ACC112 (cell line): ENCODE measurements at regions not wholly inside any gene's neighbourhood (a gene's known extent, or its start where the extent isn't known, plus 50 kb on each side); places are given as distances from the start of the nearest gene placed in this dataset.

Source experiments
- H2AFZ ChIP-seq: fragments of 200-600 bp; sonication (generic); one replicate; pipeline ENCODE4 v1.6.0; 2017; ENCODE audit warnings: antibody characterized with exemption, low read length; ENCODE audit not compliant: unreplicated experiment
- H3K27ac ChIP-seq: fragments of 200-600 bp; sonication (generic); 2 replicates; pipeline ENCODE4 v1.5.1; 2014; ENCODE audit warnings: low read depth, mild to moderate bottlenecking, antibody characterized with exemption, low read length, moderate library complexity
- H3K27me3 ChIP-seq: fragments of 200-600 bp; sonication (generic); 2 replicates; pipeline ENCODE4 v1.6.1; 2014; ENCODE audit warnings: mild to moderate bottlenecking, antibody characterized with exemption, low read length, moderate library complexity, mixed read lengths; ENCODE audit not compliant: insufficient read depth
- H3K36me3 ChIP-seq: fragments of 200-600 bp; sonication (generic); 2 replicates; pipeline ENCODE4 v1.6.1; 2016; ENCODE audit warnings: mild to moderate bottlenecking, antibody characterized with exemption, low read length, moderate library complexity, mixed read lengths; ENCODE audit not compliant: insufficient read depth
- H3K4me1 ChIP-seq: fragments of 200-600 bp; sonication (generic); one replicate; pipeline ENCODE4 v1.6.1; 2016; ENCODE audit warnings: low read length, mixed read lengths; ENCODE audit not compliant: insufficient read depth, unreplicated experiment, control insufficient read depth
- H3K4me3 ChIP-seq: fragments of 200-600 bp; sonication (generic); 2 replicates; pipeline ENCODE4 v1.5.1; 2014; ENCODE audit warnings: mild to moderate bottlenecking, low read depth, low read length
- H3K79me2 ChIP-seq: fragments of 200-600 bp; sonication (generic); one replicate; pipeline ENCODE4 v1.6.0; 2016; ENCODE audit warnings: low read length; ENCODE audit not compliant: control insufficient read depth, unreplicated experiment, insufficient read depth

GRCh38 chr3:153311541-153311940, 149.5 kb downstream of the RAP2B start:
- no peaks in the 10 kb centered on the region for H3K79me2 ChIP-seq
- H3K27me3 ChIP-seq, result no peaks in the 10 kb centered on the region
- H3K4me1 ChIP-seq, result peaks cover 6% of the 10 kb centered on the region
- H3K27ac ChIP-seq, result no peak overlapping the region
- H3K4me3 ChIP-seq, result no peak overlapping the region
- H2AFZ ChIP-seq, result no peak overlapping the region
- no peaks in the 10 kb centered on the region for H3K36me3 ChIP-seq

- Histone ChIP-seq H3K4me1 (peaks cover 6% of the 10 kb centered on the region), H3K4me3 (no peak overlapping the region), H3K27me3 (no peaks in the 10 kb centered on the region), H3K36me3 (no peaks in the 10 kb centered on the region), H3K27ac (no peak overlapping the region), H3K79me2 (no peaks in the 10 kb centered on the region), H2AFZ (no peak overlapping the region)
Observed at GRCh38 chr3:153313302-153313965, 151.4 kb downstream of the RAP2B start.

GRCh38 chr3:153314038-153314437, 152.0 kb downstream of the RAP2B start:
- no peak overlapping the region for H3K27ac ChIP-seq
- no peak overlapping the region for H3K4me3 ChIP-seq
- H3K36me3 ChIP-seq, result no peaks in the 10 kb centered on the region
- peaks cover 6% of the 10 kb centered on the region for H3K4me1 ChIP-seq
- H3K79me2 ChIP-seq, result no peaks in the 10 kb centered on the region
- H3K27me3 ChIP-seq, result no peaks in the 10 kb centered on the region
- no peak overlapping the region for H2AFZ ChIP-seq

DNA sequence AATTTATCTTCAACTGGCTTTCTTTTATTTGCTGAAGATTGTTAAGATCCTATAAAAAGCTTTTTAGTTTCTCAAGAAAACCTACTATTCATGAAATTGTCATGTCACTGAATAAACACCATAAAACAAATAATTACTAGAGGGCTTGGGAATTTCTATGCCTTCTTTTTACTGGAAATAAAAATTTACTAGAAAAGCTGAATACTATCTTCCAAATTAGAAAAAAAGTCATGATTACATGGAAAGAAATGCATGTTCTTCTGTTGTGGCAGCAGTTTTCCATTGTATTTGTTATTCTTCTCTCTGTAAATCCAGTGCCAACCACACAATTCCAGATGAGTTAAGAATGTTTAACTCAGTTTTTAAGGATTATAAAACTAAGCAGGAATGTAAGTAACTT, 153.8 kb downstream of the RAP2B start:
- no peak overlapping the region for H3K4me3 ChIP-seq
- H2AFZ ChIP-seq, result no peak overlapping the region
- no peak overlapping the region for H3K27ac ChIP-seq
- no peaks in the 10 kb centered on the region for H3K79me2 ChIP-seq
- H3K27me3 ChIP-seq, result no peaks in the 10 kb centered on the region
- no peaks in the 10 kb centered on the region for H3K36me3 ChIP-seq
- peaks cover 6% of the 10 kb centered on the region for H3K4me1 ChIP-seq

GRCh38 chr3:153319705-153320554, 157.9 kb downstream of the RAP2B start:
- H3K36me3 ChIP-seq, result no peaks in the 10 kb centered on the region
- H3K27ac ChIP-seq, result no peak overlapping the region
- peak overlapping the region; percentile 79 for H2AFZ ChIP-seq
- no peaks in the 10 kb centered on the region for H3K27me3 ChIP-seq
- H3K79me2 ChIP-seq, result no peaks in the 10 kb centered on the region
- no peaks in the 10 kb centered on the region for H3K4me1 ChIP-seq
- peak overlapping the region; percentile 45; the same call in 1 of the 2 replicates for H3K4me3 ChIP-seq

GRCh38 chr3:153320585-153321128, 158.6 kb downstream of the RAP2B start:
- Histone ChIP-seq H3K4me1 (no peaks in the 10 kb centered on the region), H3K27me3 (no peaks in the 10 kb centered on the region), H3K36me3 (no peaks in the 10 kb centered on the region), H2AFZ (peak overlapping the region; percentile 79), H3K4me3 (peak overlapping the region; percentile 45; the same call in 1 of the 2 replicates), H3K27ac (no peak overlapping the region), H3K79me2 (no peaks in the 10 kb centered on the region)

DNA sequence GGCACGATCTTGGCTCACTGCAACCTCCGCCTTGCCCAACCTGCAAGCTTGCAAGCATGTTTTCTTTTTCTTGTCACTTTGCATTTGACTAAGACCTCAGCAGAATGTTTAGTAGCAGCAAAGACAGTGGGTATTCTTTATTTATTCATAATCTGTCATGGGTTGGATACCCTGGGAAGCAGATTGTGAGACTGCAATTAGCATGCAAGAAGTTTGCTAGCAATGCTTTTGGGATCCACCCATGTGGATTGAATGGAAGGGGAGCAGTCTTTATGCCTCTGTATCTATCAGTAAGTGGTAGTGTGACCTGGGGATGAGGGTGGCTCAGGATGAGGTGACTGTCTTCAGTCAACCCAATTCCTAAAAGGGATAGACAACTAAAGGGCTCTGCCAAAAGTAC, 166.7 kb downstream of the RAP2B start:
- Histone ChIP-seq H3K27ac (no peak overlapping the region), H3K27me3 (no peaks in the 10 kb centered on the region), H3K4me1 (no peaks in the 10 kb centered on the region), H3K36me3 (no peaks in the 10 kb centered on the region), H3K4me3 (no peak overlapping the region), H2AFZ (no peak overlapping the region), H3K79me2 (no peaks in the 10 kb centered on the region)

DNA sequence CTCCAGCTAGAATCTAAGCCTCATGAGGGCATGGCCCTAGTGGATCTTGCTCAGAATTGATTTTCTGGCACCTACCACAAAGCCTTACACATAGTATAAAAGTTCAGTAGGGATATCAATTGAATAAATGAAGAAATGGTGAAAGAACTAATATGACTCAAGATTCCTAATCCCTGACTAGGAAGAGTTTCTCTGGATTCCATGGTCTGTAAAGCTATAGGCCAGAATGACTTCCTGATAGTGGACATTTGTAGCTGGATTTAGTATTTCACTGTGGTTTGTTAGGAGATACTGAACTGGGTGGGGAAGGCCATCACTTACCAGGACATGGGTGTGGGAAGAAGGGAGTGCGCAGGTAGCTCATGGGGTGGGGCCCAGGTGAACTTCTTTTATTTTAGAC, 168.9 kb downstream of the RAP2B start:
- H2AFZ ChIP-seq, result no peak overlapping the region
- H3K4me1 ChIP-seq, result no peaks in the 10 kb centered on the region
- no peaks in the 10 kb centered on the region for H3K27me3 ChIP-seq
- no peak overlapping the region for H3K27ac ChIP-seq
- no peaks in the 10 kb centered on the region for H3K36me3 ChIP-seq
- H3K79me2 ChIP-seq, result no peaks in the 10 kb centered on the region
- H3K4me3 ChIP-seq, result no peak overlapping the region

DNA sequence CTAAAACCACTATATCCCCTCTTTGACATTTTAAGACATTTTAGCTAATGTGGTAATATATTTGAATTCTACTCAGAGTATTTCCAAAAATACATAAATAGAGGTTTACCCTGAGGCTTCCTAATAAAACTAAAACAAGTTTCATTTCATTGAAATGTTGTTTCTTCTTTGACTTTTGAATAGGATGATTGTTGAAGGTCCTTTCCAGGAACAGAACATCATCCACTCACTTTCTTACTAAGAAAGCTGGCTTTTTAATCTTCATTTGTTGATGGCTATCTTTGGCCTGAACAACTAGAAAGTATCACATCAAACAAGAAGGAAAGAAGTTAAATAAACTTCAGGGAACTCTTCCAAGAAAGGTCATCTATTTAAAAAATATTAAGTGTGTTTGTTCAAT, 169.7 kb downstream of the RAP2B start:
- Histone ChIP-seq H3K4me3 (no peak overlapping the region), H2AFZ (no peak overlapping the region), H3K27ac (no peak overlapping the region), H3K27me3 (no peaks in the 10 kb centered on the region), H3K4me1 (no peaks in the 10 kb centered on the region), H3K36me3 (no peaks in the 10 kb centered on the region), H3K79me2 (no peaks in the 10 kb centered on the region)

- no peaks in the 10 kb centered on the region for H3K4me1 ChIP-seq
- H3K4me3 ChIP-seq, result no peak overlapping the region
- H3K79me2 ChIP-seq, result no peaks in the 10 kb centered on the region
- H3K27ac ChIP-seq, result no peak overlapping the region
- no peak overlapping the region for H2AFZ ChIP-seq
- H3K36me3 ChIP-seq, result no peaks in the 10 kb centered on the region
- no peaks in the 10 kb centered on the region for H3K27me3 ChIP-seq
Observed at GRCh38 chr3:153334558-153334957, 172.5 kb downstream of the RAP2B start.

DNA sequence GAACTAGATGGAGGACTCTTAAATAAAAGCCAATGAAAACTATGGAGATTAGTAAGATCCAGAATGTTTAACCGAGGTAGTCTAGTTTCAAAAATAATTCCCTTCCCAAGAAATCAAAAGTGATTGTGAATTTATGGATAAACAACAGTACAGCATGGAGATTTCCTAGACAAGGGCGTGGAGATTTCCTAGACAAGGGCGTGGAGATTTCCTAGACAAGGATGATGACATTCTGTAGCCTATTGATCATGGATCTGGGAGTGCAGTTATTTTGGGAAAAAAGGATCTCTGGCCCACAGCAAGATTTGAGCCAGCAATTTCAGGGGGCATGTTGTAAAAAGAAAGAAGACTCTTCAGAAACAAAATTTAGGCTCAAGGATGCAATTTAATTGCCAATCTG, 175.3 kb downstream of the RAP2B start:
- Histone ChIP-seq H2AFZ (no peak overlapping the region), H3K27me3 (no peaks in the 10 kb centered on the region), H3K27ac (no peak overlapping the region), H3K4me1 (no peaks in the 10 kb centered on the region), H3K4me3 (no peak overlapping the region), H3K79me2 (no peaks in the 10 kb centered on the region), H3K36me3 (no peaks in the 10 kb centered on the region)
